ENCODE measurements at regions not wholly inside any gene's neighbourhood (a gene's known extent, or its start where the extent isn't known, plus 50 kb on each side); places are given as distances from the start of the nearest gene placed in this dataset.

DNA sequence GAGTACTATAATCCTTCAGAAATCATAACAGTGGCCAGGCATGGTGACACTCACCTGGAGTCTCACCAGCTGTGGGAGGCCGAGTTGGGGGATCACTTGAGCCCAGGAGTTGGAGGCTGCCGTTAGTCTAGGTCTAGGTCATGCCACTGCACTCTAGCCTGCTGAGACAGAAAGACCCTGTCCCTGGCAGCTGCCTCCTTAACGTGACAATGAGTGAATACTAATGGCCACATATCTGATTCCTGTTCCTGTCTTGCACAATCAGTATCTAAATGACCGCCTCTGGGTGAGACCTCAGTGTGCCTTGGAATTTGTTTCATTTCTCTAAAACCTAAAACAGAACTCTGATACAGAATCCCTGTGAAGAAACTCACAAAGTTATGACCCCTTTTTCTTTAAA lies 131.0 kb upstream of the DAB2 start:
- no peak for TF ChIP-seq EZH2 (IDR thresholded peaks at IDR 0.05; ENCODE audit: low read length, missing control alignments)
- TF ChIP-seq, protein P1, sequence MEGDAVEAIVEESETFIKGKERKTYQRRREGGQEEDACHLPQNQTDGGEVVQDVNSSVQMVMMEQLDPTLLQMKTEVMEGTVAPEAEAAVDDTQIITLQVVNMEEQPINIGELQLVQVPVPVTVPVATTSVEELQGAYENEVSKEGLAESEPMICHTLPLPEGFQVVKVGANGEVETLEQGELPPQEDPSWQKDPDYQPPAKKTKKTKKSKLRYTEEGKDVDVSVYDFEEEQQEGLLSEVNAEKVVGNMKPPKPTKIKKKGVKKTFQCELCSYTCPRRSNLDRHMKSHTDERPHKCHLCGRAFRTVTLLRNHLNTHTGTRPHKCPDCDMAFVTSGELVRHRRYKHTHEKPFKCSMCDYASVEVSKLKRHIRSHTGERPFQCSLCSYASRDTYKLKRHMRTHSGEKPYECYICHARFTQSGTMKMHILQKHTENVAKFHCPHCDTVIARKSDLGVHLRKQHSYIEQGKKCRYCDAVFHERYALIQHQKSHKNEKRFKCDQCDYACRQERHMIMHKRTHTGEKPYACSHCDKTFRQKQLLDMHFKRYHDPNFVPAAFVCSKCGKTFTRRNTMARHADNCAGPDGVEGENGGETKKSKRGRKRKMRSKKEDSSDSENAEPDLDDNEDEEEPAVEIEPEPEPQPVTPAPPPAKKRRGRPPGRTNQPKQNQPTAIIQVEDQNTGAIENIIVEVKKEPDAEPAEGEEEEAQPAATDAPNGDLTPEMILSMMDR (conservative IDR thresholded peaks at IDR 0.05 in 1 of 2, IDR thresholded peaks at IDR 0.05 in 1 of 2; ENCODE audit: low read depth in 1 of 2, low read length in 2 of 2): no peak

Data from fibroblast of lung (primary cell).